ENCODE measurements at regions not wholly inside any gene's neighbourhood (a gene's known extent, or its start where the extent isn't known, plus 50 kb on each side); places are given as distances from the start of the nearest gene placed in this dataset.

DNA sequence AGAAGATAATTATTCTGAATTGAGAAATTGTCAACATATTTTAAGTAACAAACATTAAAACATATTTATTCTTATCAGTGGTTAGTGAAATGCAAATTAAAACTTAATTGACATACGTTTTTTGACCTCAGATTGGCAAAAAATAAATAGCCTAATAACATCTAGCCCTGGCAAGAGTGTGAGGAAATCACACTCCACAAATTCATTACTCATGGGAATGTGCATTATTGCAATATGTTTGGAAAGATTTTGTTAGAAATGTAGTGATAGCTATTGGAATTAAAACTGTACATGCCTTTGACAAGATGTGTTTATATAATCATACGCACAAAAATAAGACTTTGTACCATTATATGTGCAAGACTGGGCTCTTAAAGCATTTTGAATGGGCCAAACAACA lies 168.6 kb downstream of the KITLG start:
- no peak for DNase-seq (ENCODE audit: extremely low spot score)
- TF ChIP-seq, protein P1, sequence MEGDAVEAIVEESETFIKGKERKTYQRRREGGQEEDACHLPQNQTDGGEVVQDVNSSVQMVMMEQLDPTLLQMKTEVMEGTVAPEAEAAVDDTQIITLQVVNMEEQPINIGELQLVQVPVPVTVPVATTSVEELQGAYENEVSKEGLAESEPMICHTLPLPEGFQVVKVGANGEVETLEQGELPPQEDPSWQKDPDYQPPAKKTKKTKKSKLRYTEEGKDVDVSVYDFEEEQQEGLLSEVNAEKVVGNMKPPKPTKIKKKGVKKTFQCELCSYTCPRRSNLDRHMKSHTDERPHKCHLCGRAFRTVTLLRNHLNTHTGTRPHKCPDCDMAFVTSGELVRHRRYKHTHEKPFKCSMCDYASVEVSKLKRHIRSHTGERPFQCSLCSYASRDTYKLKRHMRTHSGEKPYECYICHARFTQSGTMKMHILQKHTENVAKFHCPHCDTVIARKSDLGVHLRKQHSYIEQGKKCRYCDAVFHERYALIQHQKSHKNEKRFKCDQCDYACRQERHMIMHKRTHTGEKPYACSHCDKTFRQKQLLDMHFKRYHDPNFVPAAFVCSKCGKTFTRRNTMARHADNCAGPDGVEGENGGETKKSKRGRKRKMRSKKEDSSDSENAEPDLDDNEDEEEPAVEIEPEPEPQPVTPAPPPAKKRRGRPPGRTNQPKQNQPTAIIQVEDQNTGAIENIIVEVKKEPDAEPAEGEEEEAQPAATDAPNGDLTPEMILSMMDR (IDR thresholded peaks at IDR 0.05; ENCODE audit: control extremely low read depth, extremely low read depth, low read depth, missing control alignments), result no peak
- CTCF ChIA-PET, result interaction anchor here (1.0 to 2.2 kb wide), 6 partner anchors 10 to 24 kb away, joined by 3 to 9 read pairs (median 4); no protein-coding TSS in a partner anchor
- POLR2A ChIA-PET, result no interaction called here

DNA sequence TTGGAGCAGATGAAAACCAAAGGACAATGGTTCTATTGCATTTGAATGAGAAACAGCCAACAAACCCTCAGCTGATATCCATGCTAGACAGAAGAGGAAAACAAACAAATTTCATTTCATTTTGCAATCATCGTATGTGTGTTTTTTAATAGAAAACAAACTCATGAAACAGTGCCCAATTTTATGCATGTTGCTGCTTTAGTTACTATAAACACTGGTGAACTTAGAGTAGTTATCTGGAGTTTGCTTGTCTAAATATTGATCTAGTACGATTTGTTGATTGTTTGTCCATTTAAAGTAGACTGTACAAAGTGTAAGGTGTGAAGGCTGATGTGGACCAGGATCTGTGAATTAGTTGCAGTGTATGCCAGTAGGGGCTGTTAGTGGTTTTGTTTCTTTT lies 166.6 kb downstream of the KITLG start:
- TF ChIP-seq, protein P1 (IDR thresholded peaks at IDR 0.05; ENCODE audit: control extremely low read depth, extremely low read depth, low read depth, missing control alignments), result no peak
- POLR2A ChIA-PET, result no interaction called here
- DNase-seq (ENCODE audit: extremely low spot score), result no peak
- CTCF ChIA-PET, result no interaction called here

DNA sequence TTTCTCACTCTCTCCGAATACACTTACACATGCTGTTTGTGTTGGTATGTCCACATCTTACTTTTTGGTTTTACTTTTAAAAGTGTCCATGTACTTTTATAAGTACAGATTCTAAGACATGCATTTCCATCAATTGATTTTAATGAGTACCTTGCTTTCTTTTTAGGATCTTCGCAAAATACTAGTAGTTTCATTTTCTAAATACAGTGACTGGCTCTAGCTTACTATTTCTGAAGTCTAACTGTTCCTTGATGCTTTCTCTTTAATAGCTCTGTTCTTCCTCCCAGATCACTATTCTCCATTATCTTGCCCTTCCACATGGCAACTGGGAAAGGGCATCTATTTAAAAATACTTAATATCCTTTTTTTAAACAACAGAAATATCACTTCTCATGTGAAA lies 164.1 kb downstream of the KITLG start:
- ChIA-PET CTCF (interaction anchor here (1.0 to 2.6 kb wide), 2 partner anchors 11 to 16 kb away, joined by 6 to 8 read pairs; no protein-coding TSS in a partner anchor), POLR2A (no interaction called here)
- no peak for DNase-seq (ENCODE audit: extremely low spot score)
- TF ChIP-seq, protein P1 (IDR thresholded peaks at IDR 0.05; ENCODE audit: control extremely low read depth, extremely low read depth, low read depth, missing control alignments), result no peak

DNA sequence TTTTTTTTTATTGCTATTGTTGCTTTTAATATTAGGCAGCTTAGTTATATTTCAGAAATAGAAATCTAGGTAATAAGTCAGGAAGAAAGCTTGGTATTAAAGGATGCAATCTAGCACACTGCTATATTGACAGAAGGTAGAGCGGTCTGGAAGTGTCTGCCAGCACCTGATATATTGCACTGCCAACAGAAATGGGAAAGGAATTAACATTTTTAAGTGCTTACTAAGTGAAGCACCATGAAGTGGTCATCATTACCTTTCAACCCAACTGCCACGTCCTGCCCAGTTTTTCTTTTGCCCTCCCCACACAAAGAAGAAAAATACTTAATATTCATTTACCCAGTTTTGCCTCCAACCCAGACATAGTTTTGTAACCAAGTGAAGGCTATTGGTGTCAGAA lies 163.5 kb downstream of the KITLG start:
- CTCF ChIA-PET, result interaction anchor here (1.0 to 2.6 kb wide), 2 partner anchors 10 to 15 kb away, joined by 6 to 8 read pairs; no protein-coding TSS in a partner anchor
- no peak for DNase-seq (ENCODE audit: extremely low spot score)
- POLR2A ChIA-PET, result no interaction called here
- TF ChIP-seq, protein P1 (IDR thresholded peaks at IDR 0.05; ENCODE audit: control extremely low read depth, extremely low read depth, low read depth, missing control alignments), result no peak

DNA sequence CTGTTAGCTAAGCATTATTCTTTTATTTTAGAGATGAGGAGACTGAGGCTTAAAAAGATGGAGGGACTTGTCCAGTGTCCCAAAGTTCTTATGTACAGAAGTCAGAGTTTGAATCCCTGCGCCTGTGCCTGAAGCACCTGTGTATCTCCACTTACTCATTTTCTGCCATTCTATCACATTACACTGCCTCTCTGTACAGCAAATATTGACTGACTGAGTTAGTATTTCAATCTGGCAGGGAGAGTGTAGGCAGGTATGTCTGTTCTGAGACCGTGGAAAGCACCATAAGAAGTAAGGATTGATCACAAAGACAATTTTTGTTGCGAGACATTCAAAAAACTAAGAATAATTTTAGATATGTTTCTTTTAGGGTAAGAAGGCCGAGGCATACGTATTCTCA lies 162.7 kb downstream of the KITLG start:
- ChIA-PET POLR2A (no interaction called here), CTCF (interaction anchor here (2.6 kb wide), 1 partner anchor 9 kb away, joined by 8 read pairs; no protein-coding TSS in a partner anchor)
- TF ChIP-seq, protein P1 (IDR thresholded peaks at IDR 0.05; ENCODE audit: control extremely low read depth, extremely low read depth, low read depth, missing control alignments), result no peak
- no peak for DNase-seq (ENCODE audit: extremely low spot score)

DNA sequence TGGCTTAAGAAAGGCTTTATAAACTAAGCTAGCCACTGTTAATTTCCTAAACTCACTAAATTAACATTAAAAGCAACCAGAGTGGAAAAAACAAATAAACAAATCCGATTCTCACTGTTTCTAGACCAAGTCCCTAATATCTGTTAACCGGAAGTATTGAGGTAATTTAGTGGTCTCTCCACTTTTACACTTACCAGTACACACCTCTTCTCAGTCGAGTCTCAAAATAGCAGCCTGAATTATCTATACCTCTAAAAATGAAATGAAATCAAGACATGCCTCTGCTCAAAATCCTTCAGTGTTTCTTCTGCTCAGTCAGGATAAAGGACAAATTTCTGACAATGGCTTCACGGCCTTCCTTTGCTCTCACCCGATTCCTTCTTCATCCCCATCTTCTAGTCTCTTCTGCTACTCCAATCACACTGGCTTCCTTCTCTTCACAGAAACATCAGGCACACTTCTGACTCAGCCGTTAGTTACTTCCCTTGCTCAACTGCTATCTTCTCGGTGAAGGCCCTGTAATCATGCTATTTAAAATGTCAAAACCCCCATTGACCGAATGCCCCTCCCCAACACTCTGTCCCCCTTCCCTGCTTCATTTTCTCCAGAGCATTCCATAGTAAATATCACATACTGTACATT lies 161.3 kb downstream of the KITLG start:
- CTCF ChIA-PET, result interaction anchor here (2.6 kb wide), 1 partner anchor 8 kb away, joined by 8 read pairs; no protein-coding TSS in a partner anchor
- TF ChIP-seq, protein P1 (IDR thresholded peaks at IDR 0.05; ENCODE audit: control extremely low read depth, extremely low read depth, low read depth, missing control alignments), result no peak
- POLR2A ChIA-PET, result no interaction called here
- DNase-seq (ENCODE audit: extremely low spot score), result no peak
